HG02981 (cell line): ENCODE measurements at regions not wholly inside any gene's neighbourhood (a gene's known extent, or its start where the extent isn't known, plus 50 kb on each side); places are given as distances from the start of the nearest gene placed in this dataset.
"Not testable (repeated sequence)": the region's sequence is repeated elsewhere in the genome, so short reads cannot be mapped to it uniquely, and the experiment has no call there.

Experiments used
- ATAC-seq: cut with Tn5 transposase; IDR thresholded peaks from one replicate; pipeline ENCODE4 v1.9.1; 2021; ENCODE audit warnings: mild to moderate bottlenecking, moderate library complexity; ENCODE audit not compliant: unreplicated experiment

GRCh38 chr7:68911754-68912153, 686.5 kb upstream of the AUTS2 start:
- ATAC-seq = no peak

GRCh38 chr7:68914006-68914405, 684.3 kb upstream of the AUTS2 start:
- ATAC-seq = no peak

DNA sequence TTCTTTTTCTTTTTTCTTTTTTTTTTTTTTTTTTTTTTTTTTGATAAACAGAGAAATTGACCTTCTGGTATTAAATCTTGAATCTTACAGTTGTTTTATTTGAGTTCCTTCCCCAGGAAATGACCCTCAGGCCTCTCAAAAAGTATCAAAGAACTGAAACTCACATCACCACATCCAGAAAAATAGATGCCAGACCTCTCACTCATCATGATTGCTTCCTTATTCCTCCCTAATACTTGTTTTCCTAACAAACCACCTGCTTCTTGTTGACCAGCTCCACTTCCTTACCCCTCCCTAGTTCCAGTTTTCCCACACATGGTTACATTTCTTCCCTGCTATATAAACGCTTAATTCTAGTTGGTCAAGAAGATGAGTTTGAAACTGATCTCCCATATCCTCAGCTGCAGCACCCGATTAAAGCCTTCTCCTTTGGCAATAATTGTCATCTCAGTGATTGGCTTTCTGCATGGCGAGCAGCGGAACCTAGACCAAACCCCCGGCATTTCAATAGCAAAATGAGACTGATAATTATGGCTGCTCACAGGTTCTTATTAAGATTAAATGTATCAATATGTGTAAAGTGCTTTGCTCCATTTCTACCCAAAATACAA, 681.1 kb upstream of the AUTS2 start:
- no peak for ATAC-seq

DNA sequence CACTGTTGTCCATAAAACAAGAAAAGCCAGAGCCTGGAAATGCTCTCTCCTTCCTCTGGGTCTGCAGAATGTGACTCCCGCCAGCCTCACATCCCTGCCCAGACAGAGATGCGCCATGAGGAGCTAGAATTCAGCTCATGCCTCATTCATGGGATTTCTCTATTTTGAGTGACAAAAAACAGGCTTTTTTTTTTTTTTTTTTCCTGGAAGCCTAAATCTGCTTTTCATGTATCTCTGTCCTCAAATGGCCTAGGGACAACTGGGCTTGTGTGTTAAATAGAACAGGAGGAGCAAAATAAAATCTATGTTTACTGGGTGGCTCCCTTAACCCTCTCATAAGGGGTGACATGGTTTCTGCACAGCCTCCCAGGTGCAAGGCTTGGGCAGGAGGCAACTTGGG, 679.7 kb upstream of the AUTS2 start:
- ATAC-seq = no peak

DNA sequence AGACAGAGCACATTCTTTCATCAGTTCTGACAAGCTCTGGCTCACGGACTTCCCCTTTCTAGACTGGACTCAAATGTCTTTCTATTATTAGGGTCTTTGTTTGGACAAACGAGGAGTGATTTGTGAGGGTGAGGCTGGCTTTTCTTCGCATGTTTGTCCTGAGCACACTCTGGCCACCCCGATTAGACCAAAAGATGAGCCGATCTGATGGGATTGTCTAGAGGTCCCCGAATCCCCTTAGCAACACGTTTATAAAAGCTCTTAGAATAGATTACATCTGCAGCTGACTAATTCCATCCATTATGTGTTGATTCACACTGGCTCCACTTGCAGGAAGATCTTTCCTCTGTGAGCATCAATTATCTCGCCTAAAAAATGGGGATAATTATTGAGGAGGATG, 675.4 kb upstream of the AUTS2 start:
- ATAC-seq = no peak

DNA sequence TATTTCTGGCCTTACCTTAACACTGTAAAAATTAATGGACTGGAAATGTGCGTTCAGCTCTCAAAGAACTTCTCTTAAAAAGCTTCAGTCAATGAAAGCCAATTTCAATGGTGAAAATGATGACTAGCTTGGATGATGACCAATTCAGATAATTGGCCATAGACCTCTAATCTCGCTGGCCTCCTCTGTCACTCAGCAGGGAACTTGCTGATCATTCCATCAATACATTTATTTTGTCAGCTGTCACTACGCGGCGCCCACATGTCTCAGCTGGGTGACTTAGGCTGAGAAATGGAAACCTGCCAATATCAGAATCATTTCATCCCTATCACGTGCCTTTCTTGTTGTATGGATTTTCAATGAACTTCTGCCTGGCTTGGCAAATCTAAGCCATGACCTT, 673.0 kb upstream of the AUTS2 start:
- ATAC-seq = no peak

DNA sequence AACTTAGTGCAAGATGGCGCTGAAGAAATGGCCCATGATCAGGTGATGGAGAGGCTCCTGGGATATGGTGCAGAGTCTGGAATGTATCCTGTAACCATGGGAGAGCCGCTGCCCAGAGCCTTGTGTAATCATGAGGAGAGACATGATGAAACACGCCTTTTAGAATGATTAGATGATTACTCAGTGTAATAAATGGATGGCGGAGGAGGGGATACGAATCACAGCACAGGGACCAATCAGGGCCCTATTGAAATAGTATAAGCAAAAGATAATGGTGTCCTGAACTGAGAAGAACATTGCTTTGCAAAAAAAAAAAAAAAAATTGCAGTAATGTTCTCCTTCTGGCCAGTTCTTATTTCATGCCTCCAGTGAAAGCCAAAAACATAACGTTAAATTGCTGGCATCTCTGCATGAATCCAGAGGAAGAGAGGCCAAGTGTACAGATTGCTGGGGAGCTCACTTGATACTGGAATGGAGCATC, 668.5 kb upstream of the AUTS2 start:
- ATAC-seq = no peak

GRCh38 chr7:68936471-68937035, 661.7 kb upstream of the AUTS2 start:
- no peak for ATAC-seq

DNA sequence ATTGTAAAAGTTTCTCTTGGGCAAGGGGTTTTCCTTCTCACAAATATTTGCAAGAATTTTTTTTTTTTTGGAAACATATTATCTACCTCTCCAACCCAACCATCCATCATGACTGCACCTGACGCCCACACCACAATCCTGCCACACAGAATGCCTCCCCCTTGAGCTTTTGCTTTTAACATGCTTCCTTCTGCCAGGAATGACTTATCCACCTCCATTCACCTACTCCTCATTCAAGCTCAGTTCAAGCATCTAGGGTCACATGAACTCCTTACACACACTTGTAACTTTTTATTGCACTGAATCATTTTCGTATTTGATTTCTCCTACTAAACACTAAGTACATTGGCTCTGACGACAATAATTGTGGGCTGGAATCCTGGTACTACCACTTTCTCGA, 660.1 kb upstream of the AUTS2 start:
- no peak for ATAC-seq

DNA sequence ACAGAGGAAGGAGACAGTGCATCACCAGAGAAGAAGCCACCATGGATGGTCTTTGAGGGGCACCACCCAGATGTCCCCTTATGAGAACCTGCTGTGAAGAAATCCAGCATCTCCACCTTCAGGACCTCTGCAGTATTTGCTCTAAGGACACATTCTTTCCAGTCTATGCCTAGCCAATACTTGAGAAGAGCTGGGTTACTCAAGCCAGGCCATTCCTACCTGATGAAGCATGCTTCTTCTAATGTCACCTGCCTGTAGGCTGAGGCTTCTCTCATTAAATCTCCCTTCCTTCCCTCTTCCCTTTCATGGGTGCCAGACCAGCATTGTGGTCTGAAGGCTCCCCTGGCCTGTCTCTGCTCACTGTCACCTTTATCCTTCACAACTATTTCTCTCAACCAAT, 654.5 kb upstream of the AUTS2 start:
- ATAC-seq = no peak

- ATAC-seq = no peak
These were observed 642.6 kb upstream of the AUTS2 start for GRCh38 chr7:68955656-68956055.

GRCh38 chr7:68958571-68958970, 639.7 kb upstream of the AUTS2 start:
- no peak for ATAC-seq

DNA sequence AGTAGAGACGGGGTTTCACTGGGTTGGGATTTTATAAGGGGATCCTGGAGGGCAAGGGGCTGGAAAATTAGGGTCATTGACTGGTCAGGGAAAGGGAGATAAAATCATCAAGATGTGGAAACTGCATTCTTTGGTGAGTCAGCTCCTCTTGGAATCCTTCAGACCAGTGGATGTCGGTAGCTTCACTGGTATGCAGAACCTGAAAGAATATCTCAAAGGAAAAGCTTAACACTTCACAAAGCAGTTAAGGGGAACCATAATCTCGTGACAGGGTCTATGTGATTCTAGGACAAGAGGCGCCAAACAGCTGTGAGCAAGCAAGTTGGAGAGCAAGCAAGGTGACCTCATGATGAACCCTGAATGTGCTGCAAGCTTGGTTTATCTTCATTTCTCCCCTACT, 634.7 kb upstream of the AUTS2 start:
- ATAC-seq = no peak

DNA sequence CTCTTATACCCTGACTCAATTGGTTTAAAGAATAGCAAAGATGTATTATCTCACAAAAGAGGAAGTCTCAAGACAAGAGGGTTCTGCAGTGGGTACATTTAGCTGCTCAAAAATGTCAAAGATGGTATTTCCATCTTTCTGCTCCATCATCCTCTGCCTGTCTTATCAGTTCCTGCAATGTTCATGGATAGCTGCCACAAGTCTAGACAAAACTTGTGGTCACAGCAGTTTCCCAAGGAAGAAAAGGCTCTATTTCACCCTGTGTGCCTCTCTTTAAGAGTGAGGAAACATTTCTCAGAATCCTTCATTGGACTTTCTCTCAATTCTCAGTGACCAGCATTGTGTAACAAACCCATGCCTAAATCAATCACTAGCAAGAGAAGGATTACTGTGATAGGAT, 634.2 kb upstream of the AUTS2 start:
- ATAC-seq = no peak

DNA sequence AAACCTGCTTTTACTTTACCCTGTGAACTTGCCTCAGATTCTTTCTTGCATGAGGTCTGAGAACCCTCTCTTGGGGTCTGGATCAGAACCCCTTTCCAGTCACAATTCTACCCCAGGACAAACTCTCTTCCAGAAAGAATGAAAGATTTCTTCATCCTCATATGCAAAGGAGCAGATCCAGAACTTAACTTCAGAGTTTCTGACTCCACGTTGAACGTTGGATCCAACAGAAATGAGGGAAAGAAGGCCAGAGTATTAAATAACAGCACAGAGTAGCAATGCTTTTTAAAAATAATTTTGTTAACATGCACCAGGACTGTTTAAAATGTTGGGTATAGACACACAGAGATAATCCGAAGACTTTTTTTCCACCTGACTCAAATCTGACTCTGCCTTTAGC, 632.9 kb upstream of the AUTS2 start:
- ATAC-seq = no peak

- ATAC-seq = no peak
These were observed 630.7 kb upstream of the AUTS2 start for GRCh38 chr7:68967598-68967997.

DNA sequence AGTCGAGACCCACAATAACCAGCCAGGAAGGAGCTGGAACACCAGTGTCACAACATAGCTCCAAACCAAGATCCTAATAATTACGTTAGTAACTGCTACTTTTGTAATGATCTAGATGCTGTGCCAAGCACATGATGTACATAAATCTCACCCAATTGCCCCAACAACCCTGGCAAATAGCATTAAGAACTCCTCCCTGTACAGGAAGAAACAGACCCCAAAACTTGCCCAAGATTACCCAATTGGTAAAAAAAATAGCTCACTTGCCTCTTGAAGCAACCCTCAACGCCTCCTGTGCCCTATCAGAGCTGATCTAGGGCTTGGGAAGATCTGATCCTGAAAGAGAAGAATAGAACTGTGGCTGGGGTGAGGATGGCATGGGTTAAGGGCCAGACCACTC, 628.7 kb upstream of the AUTS2 start:
- ATAC-seq = no peak

GRCh38 chr7:68971634-68972340, 626.5 kb upstream of the AUTS2 start:
- ATAC-seq = no peak

DNA sequence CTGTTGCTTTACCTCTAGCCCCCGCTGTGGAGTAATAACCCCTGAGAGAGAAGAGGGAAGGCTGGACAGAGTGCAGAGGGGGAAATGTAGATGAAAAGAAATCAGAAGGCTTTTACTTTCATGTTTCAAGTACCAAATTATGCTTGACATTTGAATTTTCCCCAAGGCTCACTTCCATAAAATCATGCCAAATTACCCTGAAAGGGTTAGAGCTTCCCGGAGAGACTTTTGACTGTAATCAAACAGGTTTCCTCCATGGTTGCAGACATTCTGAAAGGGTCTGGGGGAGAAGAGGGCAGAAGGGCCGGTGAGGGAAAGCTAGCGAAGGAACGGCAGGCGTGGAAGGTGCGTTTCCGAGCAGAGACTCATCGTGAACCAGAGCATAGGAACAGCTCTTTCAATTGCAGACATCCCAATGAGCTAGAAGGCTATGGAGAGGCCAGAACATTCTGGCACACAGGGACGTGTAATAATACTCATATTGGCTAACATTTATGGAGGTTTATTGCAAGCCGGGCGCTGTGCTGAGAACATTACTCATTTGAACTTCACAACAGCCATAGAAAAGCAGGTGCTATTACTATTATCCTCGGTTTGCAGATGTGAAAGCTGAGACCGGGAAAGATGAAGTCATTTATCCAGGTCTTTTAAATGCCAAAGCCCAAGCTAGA, 620.8 kb upstream of the AUTS2 start:
- ATAC-seq = no peak

- ATAC-seq = no peak
These were observed 619.6 kb upstream of the AUTS2 start for GRCh38 chr7:68978710-68979109.

GRCh38 chr7:68980011-68980410, 618.3 kb upstream of the AUTS2 start:
- no peak for ATAC-seq

DNA sequence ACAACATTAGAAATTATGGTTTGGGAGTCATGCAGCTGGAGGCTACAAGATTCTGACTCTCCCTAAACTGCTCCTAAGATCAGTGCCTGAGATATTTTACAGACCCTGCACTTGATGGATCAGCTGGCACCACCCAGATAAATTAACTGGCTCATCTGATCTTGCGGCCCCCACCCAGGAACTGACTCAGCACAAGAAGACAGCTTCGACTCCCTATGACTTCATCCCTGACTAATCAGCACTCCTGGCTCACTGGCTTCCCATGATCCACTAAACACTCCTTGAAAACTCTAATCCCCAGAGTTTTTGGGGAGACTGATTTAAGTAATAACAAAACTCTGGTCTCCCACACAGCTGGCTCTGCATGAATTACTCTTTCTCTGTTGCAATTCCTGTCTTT, 617.8 kb upstream of the AUTS2 start:
- not testable (repeated sequence) for ATAC-seq
